ENCODE measurements at regions not wholly inside any gene's neighbourhood (a gene's known extent, or its start where the extent isn't known, plus 50 kb on each side); places are given as distances from the start of the nearest gene placed in this dataset.

DNA sequence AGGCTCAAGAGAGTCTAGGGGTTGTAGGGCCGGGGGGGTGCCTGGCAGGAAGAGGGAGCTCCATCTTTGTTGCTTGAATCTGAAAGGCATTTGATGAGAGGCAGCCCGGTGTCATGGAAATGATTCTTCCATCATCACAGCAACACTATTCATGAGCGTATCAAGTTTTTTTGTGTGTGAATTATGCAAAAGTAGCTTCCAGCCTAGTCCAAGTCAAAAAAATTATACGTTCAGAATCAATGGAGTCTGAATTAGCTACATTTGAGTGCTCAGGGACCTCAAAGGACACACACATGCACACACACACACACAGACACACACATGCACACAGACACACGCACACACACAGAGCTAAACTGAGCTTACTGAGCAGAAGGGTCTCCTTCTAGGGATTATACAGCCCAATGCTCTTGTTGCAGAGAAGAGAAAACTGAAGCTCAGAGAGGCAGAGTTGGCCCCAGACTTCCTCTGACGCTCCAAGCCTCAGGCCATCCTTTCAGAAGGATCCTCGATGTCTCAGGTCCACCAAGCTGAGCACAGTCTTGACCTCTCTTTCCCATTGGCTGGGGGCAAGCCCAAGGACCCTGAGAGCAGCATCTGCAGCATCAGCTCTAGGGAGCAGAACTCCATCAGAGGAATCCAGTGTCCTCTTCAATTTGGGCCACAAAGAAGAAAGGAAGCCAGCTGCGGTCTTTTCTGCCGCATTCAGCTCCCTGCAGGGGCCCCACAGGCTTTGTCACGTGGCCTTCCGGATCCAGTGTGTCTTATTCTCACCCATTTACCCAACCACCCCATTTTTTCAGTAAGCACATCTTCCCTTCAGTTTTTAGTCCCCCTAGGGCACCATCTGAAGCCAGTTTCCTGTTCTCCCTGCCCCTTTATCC is 228.0 kb downstream of the UACA start:
- Histone ChIP-seq H3K36me3 (ENCODE audit: control insufficient read depth, insufficient read depth, low read length) (no peaks in the 10 kb centered on the region), H3K27me3 (ENCODE audit: control insufficient read depth in 2 of 2, insufficient read depth in 2 of 2, low read length in 2 of 2) (peaks cover 6 to 43% of the 10 kb centered on the region in 2 experiments; a peak in 3 of 5 replicates), H2AFZ (ENCODE audit: low read depth, low read length) (no peak overlapping the region), H4K20me1 (replicated peaks; ENCODE audit: control insufficient read depth, insufficient read depth, low read length) (no peaks in the 10 kb centered on the region), H3K9ac (ENCODE audit: insufficient read depth in 1 of 2, low read depth in 2 of 2, low read length in 2 of 2) (no peak overlapping the region; a peak in 1 of 4 replicates), H3K4me3 (no peak overlapping the region), H3K9me1 (ENCODE audit: control insufficient read depth, insufficient read depth, low read length) (no peaks in the 10 kb centered on the region), H3K9me3 (replicated peaks; ENCODE audit: control insufficient read depth, insufficient read depth, low read depth, low read length) (no peaks in the 10 kb centered on the region), H3K4me2 (ENCODE audit: insufficient read depth, low read length) (no peak overlapping the region), H3K4me1 (replicated peaks in 1 of 2; ENCODE audit: control insufficient read depth in 2 of 2, insufficient read depth in 2 of 2, low read length in 2 of 2) (no peaks in the 10 kb centered on the region), H3K27ac (ENCODE audit: extremely low read depth, low read depth, low read length) (no peak overlapping the region), H3K79me2 (ENCODE audit: control insufficient read depth, insufficient read depth, low read length) (no peaks in the 10 kb centered on the region)
- intact Hi-C loops (cut with micrococcal nuclease) (no loop called here), in situ Hi-C loops (cut with MboI) (no loop called here)
- TF ChIP-seq GATAD2A (IDR thresholded peaks at IDR 0.05) (no peak), KLF13 (tag; IDR thresholded peaks at IDR 0.05; ENCODE audit: borderline replicate concordance, low read depth) (no peak), SETDB1 (IDR thresholded peaks at IDR 0.05; ENCODE audit: low read length) (no peak), RAD51 (IDR thresholded peaks at IDR 0.05; ENCODE audit: borderline replicate concordance, low read depth) (peak; percentile 18; the same call in 1 of the 2 replicates), MTF1 (CRISPR knock-in tag; IDR thresholded peaks at IDR 0.05; ENCODE audit: borderline replicate concordance) (no peak), SMARCC2 (IDR thresholded peaks at IDR 0.05; ENCODE audit: low read depth) (no peak)
- TF ChIP-seq, protein P1, sequence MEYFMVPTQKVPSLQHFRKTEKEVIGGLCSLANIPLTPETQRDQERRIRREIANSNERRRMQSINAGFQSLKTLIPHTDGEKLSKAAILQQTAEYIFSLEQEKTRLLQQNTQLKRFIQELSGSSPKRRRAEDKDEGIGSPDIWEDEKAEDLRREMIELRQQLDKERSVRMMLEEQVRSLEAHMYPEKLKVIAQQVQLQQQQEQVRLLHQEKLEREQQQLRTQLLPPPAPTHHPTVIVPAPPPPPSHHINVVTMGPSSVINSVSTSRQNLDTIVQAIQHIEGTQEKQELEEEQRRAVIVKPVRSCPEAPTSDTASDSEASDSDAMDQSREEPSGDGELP (CRISPR knock-in tag; IDR thresholded peaks at IDR 0.05; ENCODE audit: borderline replicate concordance) = no peak
- TF ChIP-seq, protein P2, sequence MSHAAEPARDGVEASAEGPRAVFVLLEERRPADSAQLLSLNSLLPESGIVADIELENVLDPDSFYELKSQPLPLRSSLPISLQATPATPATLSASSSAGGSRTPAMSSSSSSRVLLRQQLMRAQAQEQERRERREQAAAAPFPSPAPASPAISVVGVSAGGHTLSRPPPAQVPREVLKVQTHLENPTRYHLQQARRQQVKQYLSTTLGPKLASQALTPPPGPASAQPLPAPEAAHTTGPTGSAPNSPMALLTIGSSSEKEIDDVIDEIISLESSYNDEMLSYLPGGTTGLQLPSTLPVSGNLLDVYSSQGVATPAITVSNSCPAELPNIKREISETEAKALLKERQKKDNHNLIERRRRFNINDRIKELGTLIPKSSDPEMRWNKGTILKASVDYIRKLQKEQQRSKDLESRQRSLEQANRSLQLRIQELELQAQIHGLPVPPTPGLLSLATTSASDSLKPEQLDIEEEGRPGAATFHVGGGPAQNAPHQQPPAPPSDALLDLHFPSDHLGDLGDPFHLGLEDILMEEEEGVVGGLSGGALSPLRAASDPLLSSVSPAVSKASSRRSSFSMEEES (CRISPR knock-in tag; IDR thresholded peaks at IDR 0.05) = 0 out of 2 replicates have a peak, but pooled peaks have one; percentile 2
- TF ChIP-seq, protein P3, sequence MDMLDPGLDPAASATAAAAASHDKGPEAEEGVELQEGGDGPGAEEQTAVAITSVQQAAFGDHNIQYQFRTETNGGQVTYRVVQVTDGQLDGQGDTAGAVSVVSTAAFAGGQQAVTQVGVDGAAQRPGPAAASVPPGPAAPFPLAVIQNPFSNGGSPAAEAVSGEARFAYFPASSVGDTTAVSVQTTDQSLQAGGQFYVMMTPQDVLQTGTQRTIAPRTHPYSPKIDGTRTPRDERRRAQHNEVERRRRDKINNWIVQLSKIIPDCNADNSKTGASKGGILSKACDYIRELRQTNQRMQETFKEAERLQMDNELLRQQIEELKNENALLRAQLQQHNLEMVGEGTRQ (CRISPR knock-in tag; IDR thresholded peaks at IDR 0.05) = peak; percentile 35; the same call in 1 of the 2 replicates
- TF ChIP-seq, protein P4, sequence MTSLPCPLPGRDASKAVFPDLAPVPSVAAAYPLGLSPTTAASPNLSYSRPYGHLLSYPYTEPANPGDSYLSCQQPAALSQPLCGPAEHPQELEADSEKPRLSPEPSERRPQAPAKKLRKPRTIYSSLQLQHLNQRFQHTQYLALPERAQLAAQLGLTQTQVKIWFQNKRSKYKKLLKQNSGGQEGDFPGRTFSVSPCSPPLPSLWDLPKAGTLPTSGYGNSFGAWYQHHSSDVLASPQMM (CRISPR knock-in tag; IDR thresholded peaks at IDR 0.05) = no peak
- ATAC-seq (no peak), FAIRE-seq (peak; percentile 37), DNase-seq (ENCODE audit: extremely low read depth in 1 of 4, low spot score in 3 of 4) (no peak)
- BruUV-seq (replicated peaks) = no TSS peak
- POLR2A ChIA-PET = interaction anchor here (0.6 kb wide), 1 partner anchor 91 kb away, joined by 3 read pairs; no protein-coding TSS in a partner anchor
- CTCF ChIA-PET (ENCODE audit: low intra/inter-chr PET ratio) = no interaction called here
- WGBS (ENCODE audit: insufficient coverage, low coverage, missing lambda C conversion rate) = 1% methylated on average over 11 of the region's 11 CpGs
